ENCODE measurements at regions not wholly inside any gene's neighbourhood (a gene's known extent, or its start where the extent isn't known, plus 50 kb on each side); places are given as distances from the start of the nearest gene placed in this dataset.

DNA sequence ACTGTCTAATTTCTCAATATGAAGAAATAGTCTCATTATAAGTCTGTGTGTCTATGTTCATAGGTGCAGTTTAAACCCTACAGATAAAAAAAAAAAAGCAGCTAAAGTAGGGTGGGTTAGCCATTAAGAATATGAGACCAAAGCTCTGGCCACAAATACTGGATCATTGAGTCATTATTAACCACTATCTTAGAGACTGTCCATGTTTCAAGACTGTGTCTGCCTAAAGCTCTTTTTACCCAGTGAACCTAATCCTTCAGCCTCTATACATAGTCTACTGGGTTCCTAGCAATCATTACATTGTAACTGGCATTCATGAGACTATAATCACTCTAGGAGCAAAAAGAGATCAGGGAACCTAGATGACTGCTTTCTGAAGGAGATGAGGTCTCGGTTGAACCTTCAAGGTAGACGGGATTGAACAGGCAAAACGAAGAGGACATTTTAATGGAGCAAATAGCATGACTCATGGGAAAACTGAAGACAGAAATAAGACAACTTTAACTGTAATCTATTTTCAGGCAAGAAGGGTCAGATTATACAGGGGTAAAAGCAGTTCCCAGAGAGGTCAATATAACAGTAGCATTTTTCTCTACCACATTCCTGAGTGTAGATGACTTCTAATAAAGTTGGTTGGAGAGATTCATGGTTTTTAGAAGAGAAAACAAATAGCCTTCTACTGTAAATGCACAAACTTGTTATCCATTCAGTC lies 64.0 kb upstream of the FIBIN start:
- TF ChIP-seq CTCF (IDR thresholded peaks at IDR 0.05; ENCODE audit: insufficient read depth, low read depth, low read length) = no peak
- TF ChIP-seq EZH2 (IDR thresholded peaks at IDR 0.05; ENCODE audit: insufficient read depth, low read length) = no peak

Measured in astrocyte (in vitro differentiated cells and primary cell).